ENCODE measurements at regions not wholly inside any gene's neighbourhood (a gene's known extent, or its start where the extent isn't known, plus 50 kb on each side); places are given as distances from the start of the nearest gene placed in this dataset.

- Histone ChIP-seq H3K36me3 (ENCODE audit: control insufficient read depth, insufficient read depth, low read length) (no peaks in the 10 kb centered on the region), H3K4me2 (ENCODE audit: low read length) (no peak overlapping the region), H3K4me1 (no peaks in the 10 kb centered on the region), H3K79me2 (no peaks in the 10 kb centered on the region), H3K9ac (no peak overlapping the region), H3K27ac (no peak overlapping the region), H2AFZ (no peak overlapping the region), H3K4me3 (ENCODE audit: low read depth, low read length) (no peak overlapping the region), H3K27me3 (ENCODE audit: control insufficient read depth, insufficient read depth, low read length) (no peaks in the 10 kb centered on the region), H3K9me3 (ENCODE audit: control insufficient read depth, low read length) (no peaks in the 10 kb centered on the region)
- TF ChIP-seq, protein P1, sequence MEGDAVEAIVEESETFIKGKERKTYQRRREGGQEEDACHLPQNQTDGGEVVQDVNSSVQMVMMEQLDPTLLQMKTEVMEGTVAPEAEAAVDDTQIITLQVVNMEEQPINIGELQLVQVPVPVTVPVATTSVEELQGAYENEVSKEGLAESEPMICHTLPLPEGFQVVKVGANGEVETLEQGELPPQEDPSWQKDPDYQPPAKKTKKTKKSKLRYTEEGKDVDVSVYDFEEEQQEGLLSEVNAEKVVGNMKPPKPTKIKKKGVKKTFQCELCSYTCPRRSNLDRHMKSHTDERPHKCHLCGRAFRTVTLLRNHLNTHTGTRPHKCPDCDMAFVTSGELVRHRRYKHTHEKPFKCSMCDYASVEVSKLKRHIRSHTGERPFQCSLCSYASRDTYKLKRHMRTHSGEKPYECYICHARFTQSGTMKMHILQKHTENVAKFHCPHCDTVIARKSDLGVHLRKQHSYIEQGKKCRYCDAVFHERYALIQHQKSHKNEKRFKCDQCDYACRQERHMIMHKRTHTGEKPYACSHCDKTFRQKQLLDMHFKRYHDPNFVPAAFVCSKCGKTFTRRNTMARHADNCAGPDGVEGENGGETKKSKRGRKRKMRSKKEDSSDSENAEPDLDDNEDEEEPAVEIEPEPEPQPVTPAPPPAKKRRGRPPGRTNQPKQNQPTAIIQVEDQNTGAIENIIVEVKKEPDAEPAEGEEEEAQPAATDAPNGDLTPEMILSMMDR (IDR thresholded peaks at IDR 0.05): no peak
Observed at GRCh38 chr2:120960770-120961366, 225.2 kb downstream of the GLI2 start.

- TF ChIP-seq, protein P1 (IDR thresholded peaks at IDR 0.05): no peak
- H3K27ac ChIP-seq: no peak overlapping the region
- H3K27me3 ChIP-seq (ENCODE audit: control insufficient read depth, insufficient read depth, low read length): no peaks in the 10 kb centered on the region
Observed at GRCh38 chr2:120961396-120961795, 225.7 kb downstream of the GLI2 start.

GRCh38 chr2:120963997-120964705 is 228.5 kb downstream of the GLI2 start:
- TF ChIP-seq, protein P1 (IDR thresholded peaks at IDR 0.05): no peak
- H3K27me3 ChIP-seq (ENCODE audit: control insufficient read depth, insufficient read depth, low read length): no peaks in the 10 kb centered on the region
- H3K9ac ChIP-seq: no peak overlapping the region
- no peaks in the 10 kb centered on the region for H3K9me3 ChIP-seq (ENCODE audit: control insufficient read depth, low read length)
- H3K27ac ChIP-seq: no peak overlapping the region
- no peaks in the 10 kb centered on the region for H3K4me1 ChIP-seq
- H3K4me3 ChIP-seq (ENCODE audit: low read depth, low read length): no peak overlapping the region
- H3K36me3 ChIP-seq (ENCODE audit: control insufficient read depth, insufficient read depth, low read length): no peaks in the 10 kb centered on the region
- no peak overlapping the region for H2AFZ ChIP-seq
- no peak overlapping the region for H3K4me2 ChIP-seq (ENCODE audit: low read length)
- no peaks in the 10 kb centered on the region for H3K79me2 ChIP-seq

More at GRCh38 chr2:120961396-120961795, 225.7 kb downstream of the GLI2 start:
- Histone ChIP-seq H3K36me3 (ENCODE audit: control insufficient read depth, insufficient read depth, low read length) (no peaks in the 10 kb centered on the region), H2AFZ (no peak overlapping the region), H3K9ac (no peak overlapping the region), H3K4me2 (ENCODE audit: low read length) (no peak overlapping the region), H3K4me1 (no peaks in the 10 kb centered on the region), H3K9me3 (ENCODE audit: control insufficient read depth, low read length) (no peaks in the 10 kb centered on the region), H3K79me2 (no peaks in the 10 kb centered on the region), H3K4me3 (ENCODE audit: low read depth, low read length) (no peak overlapping the region)

GRCh38 chr2:120964819-120965218 is 229.2 kb downstream of the GLI2 start:
- Histone ChIP-seq H3K4me1 (no peaks in the 10 kb centered on the region), H3K27me3 (ENCODE audit: control insufficient read depth, insufficient read depth, low read length) (no peaks in the 10 kb centered on the region), H3K9ac (no peak overlapping the region), H3K4me2 (ENCODE audit: low read length) (no peak overlapping the region), H3K79me2 (no peaks in the 10 kb centered on the region), H3K9me3 (ENCODE audit: control insufficient read depth, low read length) (no peaks in the 10 kb centered on the region), H2AFZ (no peak overlapping the region), H3K27ac (no peak overlapping the region), H3K36me3 (ENCODE audit: control insufficient read depth, insufficient read depth, low read length) (no peaks in the 10 kb centered on the region), H3K4me3 (ENCODE audit: low read depth, low read length) (no peak overlapping the region)
- TF ChIP-seq, protein P1 (IDR thresholded peaks at IDR 0.05): no peak

Measured in parathyroid adenoma (tissue), 2 donors.